ENCODE measurements at regions not wholly inside any gene's neighbourhood (a gene's known extent, or its start where the extent isn't known, plus 50 kb on each side); places are given as distances from the start of the nearest gene placed in this dataset.

DNA sequence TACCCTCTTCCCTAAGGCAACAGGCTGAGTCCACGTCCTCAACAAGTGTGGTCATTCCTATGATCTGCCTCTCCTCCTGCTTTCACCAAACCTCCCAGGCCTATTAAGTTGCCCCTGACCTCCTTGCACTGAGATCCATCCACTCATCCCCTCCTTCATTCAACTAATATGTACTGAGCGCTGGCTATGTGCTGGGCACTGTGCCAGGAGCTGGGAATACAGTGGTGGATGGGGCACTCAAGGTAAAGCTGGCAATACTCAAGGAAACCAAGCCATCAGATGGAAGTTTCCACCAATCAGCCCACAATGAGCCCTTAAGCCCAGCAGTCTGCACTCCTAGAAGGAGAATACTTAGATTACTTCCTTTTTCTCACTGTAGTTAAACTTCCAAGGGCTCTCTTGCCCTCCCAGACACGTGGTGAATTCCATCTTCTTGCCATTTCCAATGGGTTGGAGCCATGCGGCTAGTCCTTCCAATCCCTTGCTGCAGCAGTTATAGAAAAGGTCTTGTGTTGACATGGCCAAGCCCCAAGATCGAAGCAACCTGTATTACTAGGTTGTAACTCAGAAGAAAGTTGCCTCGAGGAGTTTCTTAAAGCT, 279.9 kb upstream of the RUNX1 start:
- 70% methylated on average over 6 of the region's 6 CpGs for WGBS (ENCODE audit: insufficient coverage, low coverage, low lambda C conversion rate, missing lambda C conversion rate)
- no peak for DNase-seq
- Histone ChIP-seq H3K9me3 (no peaks in the 10 kb centered on the region), H3K36me3 (no peaks in the 10 kb centered on the region), H3K4me3 (no peak overlapping the region), H3K27me3 (no peaks in the 10 kb centered on the region), H3K27ac (no peak overlapping the region), H3K4me1 (no peaks in the 10 kb centered on the region)
- no peak for ATAC-seq
- TF ChIP-seq POLR2A (IDR thresholded peaks at IDR 0.05): no peak
- TF ChIP-seq, protein P1, sequence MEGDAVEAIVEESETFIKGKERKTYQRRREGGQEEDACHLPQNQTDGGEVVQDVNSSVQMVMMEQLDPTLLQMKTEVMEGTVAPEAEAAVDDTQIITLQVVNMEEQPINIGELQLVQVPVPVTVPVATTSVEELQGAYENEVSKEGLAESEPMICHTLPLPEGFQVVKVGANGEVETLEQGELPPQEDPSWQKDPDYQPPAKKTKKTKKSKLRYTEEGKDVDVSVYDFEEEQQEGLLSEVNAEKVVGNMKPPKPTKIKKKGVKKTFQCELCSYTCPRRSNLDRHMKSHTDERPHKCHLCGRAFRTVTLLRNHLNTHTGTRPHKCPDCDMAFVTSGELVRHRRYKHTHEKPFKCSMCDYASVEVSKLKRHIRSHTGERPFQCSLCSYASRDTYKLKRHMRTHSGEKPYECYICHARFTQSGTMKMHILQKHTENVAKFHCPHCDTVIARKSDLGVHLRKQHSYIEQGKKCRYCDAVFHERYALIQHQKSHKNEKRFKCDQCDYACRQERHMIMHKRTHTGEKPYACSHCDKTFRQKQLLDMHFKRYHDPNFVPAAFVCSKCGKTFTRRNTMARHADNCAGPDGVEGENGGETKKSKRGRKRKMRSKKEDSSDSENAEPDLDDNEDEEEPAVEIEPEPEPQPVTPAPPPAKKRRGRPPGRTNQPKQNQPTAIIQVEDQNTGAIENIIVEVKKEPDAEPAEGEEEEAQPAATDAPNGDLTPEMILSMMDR (IDR thresholded peaks at IDR 0.05): no peak
- intact Hi-C loops (cut with DNase I): no loop called here

DNA sequence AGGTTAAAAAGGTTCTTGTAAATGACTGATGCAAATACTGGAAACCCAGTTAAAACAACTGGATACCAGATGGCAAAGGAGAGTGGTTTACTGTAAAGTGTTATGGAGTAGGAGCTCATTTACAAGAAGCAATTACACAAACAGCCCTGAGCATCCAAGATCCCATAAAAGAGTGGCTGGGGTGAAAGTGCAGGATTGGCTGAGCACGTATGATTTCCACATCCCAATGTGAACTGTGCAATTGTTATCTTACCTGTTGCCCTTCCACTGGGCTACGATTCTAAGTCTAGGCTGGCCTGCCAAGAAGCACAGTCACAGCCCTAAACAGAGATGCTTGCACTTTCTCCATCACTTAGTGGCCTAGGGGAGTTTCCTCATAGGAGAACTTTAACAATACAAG, 277.6 kb upstream of the RUNX1 start:
- no peak overlapping the region for H3K4me3 ChIP-seq
- H3K9me3 ChIP-seq: no peaks in the 10 kb centered on the region
- H3K27me3 ChIP-seq: no peaks in the 10 kb centered on the region
- 17% methylated on average over 2 of the region's 2 CpGs for WGBS (ENCODE audit: insufficient coverage, low coverage, low lambda C conversion rate, missing lambda C conversion rate)
- H3K4me1 ChIP-seq: no peaks in the 10 kb centered on the region
- H3K36me3 ChIP-seq: no peaks in the 10 kb centered on the region
- TF ChIP-seq, protein P1 (IDR thresholded peaks at IDR 0.05): no peak
- TF ChIP-seq POLR2A (IDR thresholded peaks at IDR 0.05): no peak
- DNase-seq (no peak), ATAC-seq (no peak)
- intact Hi-C loops (cut with DNase I): no loop called here
- no peak overlapping the region for H3K27ac ChIP-seq

DNA sequence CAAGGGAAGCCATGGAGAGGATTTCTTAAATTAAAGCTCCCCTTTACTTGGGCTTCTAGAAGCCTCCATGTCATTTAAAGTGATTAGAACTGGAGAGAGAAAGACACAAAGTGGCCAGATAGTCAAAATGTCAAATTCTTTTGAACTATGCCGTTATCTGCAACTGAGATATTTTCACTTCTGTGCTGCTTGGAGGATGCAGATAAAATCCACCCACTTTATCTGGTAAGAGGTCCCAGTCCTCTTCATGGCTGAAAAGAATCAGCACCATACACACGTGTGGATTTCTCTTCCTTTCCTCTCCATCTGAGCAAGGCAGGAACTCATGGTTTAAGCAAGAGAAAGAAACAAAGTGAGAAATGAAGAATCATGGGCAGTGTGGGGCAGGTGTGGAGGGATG, 276.9 kb upstream of the RUNX1 start:
- no peaks in the 10 kb centered on the region for H3K4me1 ChIP-seq
- WGBS (ENCODE audit: insufficient coverage, low coverage, low lambda C conversion rate, missing lambda C conversion rate): 48% methylated on average over 2 of the region's 2 CpGs
- DNase-seq (no peak), ATAC-seq (no peak)
- no peak overlapping the region for H3K4me3 ChIP-seq
- H3K9me3 ChIP-seq: no peaks in the 10 kb centered on the region
- H3K36me3 ChIP-seq: no peaks in the 10 kb centered on the region
- no peaks in the 10 kb centered on the region for H3K27me3 ChIP-seq
- TF ChIP-seq POLR2A (IDR thresholded peaks at IDR 0.05): no peak
- TF ChIP-seq, protein P1 (IDR thresholded peaks at IDR 0.05): no peak
- no peak overlapping the region for H3K27ac ChIP-seq
- intact Hi-C loops (cut with DNase I): no loop called here

- intact Hi-C loops (cut with DNase I): no loop called here
- WGBS (ENCODE audit: insufficient coverage, low coverage, low lambda C conversion rate, missing lambda C conversion rate): 67% methylated on average over 12 of the region's 14 CpGs
- TF ChIP-seq POLR2A (IDR thresholded peaks at IDR 0.05): no peak
- TF ChIP-seq, protein P1 (IDR thresholded peaks at IDR 0.05): no peak
- Histone ChIP-seq H3K9me3 (no peaks in the 10 kb centered on the region), H3K4me1 (no peaks in the 10 kb centered on the region), H3K36me3 (no peaks in the 10 kb centered on the region), H3K27ac (no peak overlapping the region), H3K4me3 (no peak overlapping the region), H3K27me3 (no peaks in the 10 kb centered on the region)
- DNase-seq (no peak), ATAC-seq (no peak)
These were observed 275.5 kb upstream of the RUNX1 start for GRCh38 chr21:35324372-35325220.
